Smooth muscle cell (in vitro differentiated cells): ENCODE measurements at regions not wholly inside any gene's neighbourhood (a gene's known extent, or its start where the extent isn't known, plus 50 kb on each side); places are given as distances from the start of the nearest gene placed in this dataset.

Experiments
- DNase-seq: peaks from one replicate; lab custom pipeline; 2025; ENCODE audit not compliant: unreplicated experiment; lab: John Stamatoyannopoulos, UW
- H2AFZ ChIP-seq: fragments of 200-600 bp; sonication (generic); 2 replicates; pipeline ENCODE4 v1.6.0; 2016; ENCODE audit warnings: antibody characterized with exemption, low read depth, mild to moderate bottlenecking
- H3F3A ChIP-seq: fragments of 200-600 bp; sonication (generic); 2 replicates; pipeline ENCODE4 v1.6.0; 2017; ENCODE audit warnings: antibody characterized with exemption, low read depth
- H3K27ac ChIP-seq: fragments of 200-600 bp; sonication (generic); 2 replicates; pipeline ENCODE4 v1.5.1; 2016; ENCODE audit warnings: low read depth, mild to moderate bottlenecking
- H3K27me3 ChIP-seq: fragments of 200-600 bp; sonication (generic); 2 replicates; pipeline ENCODE4 v1.6.1; 2016; ENCODE audit warnings: low read depth, mild to moderate bottlenecking
- H3K36me3 ChIP-seq: fragments of 200-600 bp; sonication (generic); 2 replicates; pipeline ENCODE4 v1.5.1; 2016; ENCODE audit warnings: low read depth
- H3K4me1 ChIP-seq: fragments of 200-600 bp; sonication (generic); 2 replicates; pipeline ENCODE4 v1.5.1; 2016; ENCODE audit warnings: low read depth
- H3K4me2 ChIP-seq: fragments of 200-600 bp; sonication (generic); 2 replicates; pipeline ENCODE4 v1.6.0; 2016; ENCODE audit warnings: mild to moderate bottlenecking
- H3K4me3 ChIP-seq: fragments of 200-600 bp; sonication (generic); 2 replicates; pipeline ENCODE4 v1.5.1; 2016; ENCODE audit warnings: mild to moderate bottlenecking
- H3K79me2 ChIP-seq: fragments of 200-600 bp; sonication (generic); 2 replicates; pipeline ENCODE4 v1.6.0; 2016; ENCODE audit warnings: low read depth, mild to moderate bottlenecking
- H3K9ac ChIP-seq: fragments of 200-600 bp; sonication (generic); 2 replicates; pipeline ENCODE4 v1.6.0; 2016; ENCODE audit warnings: low read depth
- H3K9me3 ChIP-seq: fragments of 200-600 bp; sonication (generic); replicated peaks from 2 replicates; pipeline ENCODE4 v1.5.1; 2016; ENCODE audit warnings: low read depth
- H4K20me1 ChIP-seq: fragments of 200-600 bp; sonication (generic); 2 replicates; pipeline ENCODE4 v1.6.0; 2016; ENCODE audit warnings: low read depth
- WGBS: methylation state at CpG from one replicate; pipeline ENCODE4 v1.1.7; 2016; ENCODE audit warnings: low lambda C conversion rate; 5-methylcytosine and 5-hydroxymethylcytosine counted together
- TF ChIP-seq, protein P1 (sequence below): fragments of 200-600 bp; sonication (generic); IDR thresholded peaks from 2 replicates; pipeline ENCODE4 v1.5.1; 2017; ENCODE audit warnings: borderline replicate concordance, mild to moderate bottlenecking, antibody characterized with exemption; ENCODE audit not compliant: insufficient read depth, poor library complexity, severe bottlenecking

DNA sequence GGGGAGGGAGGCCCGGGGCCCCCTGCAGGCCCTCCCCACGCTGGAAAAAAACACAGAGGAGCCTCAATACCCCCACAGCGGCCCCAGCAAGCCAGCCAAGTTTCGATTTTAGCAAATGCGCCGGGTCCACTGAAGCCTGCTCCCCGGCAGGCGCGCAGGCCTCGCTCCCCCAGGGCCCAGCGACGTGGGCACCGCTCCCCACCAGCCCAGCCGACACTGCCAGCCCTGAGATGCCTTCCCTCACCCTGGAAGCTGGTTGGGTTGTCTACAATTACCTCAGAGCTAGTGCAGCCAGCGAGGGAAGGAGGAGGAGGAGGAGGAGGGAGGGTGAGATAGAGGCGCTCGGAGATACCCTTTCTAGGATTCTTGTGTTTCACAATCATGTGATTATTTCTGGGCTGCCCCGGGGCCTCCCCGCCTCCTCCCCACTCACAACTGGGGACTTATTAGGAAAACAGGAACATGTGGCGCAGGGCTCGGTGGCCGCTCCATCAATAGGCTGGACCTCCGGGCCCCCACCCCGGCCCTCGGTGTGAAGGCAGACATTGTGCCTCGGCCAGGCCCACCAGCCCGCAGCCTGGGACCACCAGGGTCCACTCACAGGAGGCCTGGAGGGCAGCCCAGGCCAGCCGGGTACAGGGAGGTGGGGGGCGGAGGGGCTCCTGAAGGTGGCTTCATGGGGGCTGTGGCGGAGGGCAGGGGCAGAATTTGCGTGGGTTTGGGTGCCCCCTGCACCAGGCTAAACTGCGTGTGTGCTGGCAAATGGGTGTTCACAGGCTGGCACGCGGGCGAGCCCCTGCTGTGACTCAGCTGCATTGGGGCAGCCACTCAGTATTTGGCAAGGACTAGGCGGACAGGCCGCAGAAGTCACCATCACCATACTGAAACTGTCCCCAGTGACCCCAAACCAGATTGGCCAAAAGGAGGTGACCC lies 109.9 kb downstream of the NCOR2 start:
- TF ChIP-seq, protein P1, sequence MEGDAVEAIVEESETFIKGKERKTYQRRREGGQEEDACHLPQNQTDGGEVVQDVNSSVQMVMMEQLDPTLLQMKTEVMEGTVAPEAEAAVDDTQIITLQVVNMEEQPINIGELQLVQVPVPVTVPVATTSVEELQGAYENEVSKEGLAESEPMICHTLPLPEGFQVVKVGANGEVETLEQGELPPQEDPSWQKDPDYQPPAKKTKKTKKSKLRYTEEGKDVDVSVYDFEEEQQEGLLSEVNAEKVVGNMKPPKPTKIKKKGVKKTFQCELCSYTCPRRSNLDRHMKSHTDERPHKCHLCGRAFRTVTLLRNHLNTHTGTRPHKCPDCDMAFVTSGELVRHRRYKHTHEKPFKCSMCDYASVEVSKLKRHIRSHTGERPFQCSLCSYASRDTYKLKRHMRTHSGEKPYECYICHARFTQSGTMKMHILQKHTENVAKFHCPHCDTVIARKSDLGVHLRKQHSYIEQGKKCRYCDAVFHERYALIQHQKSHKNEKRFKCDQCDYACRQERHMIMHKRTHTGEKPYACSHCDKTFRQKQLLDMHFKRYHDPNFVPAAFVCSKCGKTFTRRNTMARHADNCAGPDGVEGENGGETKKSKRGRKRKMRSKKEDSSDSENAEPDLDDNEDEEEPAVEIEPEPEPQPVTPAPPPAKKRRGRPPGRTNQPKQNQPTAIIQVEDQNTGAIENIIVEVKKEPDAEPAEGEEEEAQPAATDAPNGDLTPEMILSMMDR = no peak
- no peak overlapping the region for H3K27ac ChIP-seq
- H4K20me1 ChIP-seq = peaks cover 100% of the 10 kb centered on the region
- H3K4me2 ChIP-seq = no peak overlapping the region
- H3K36me3 ChIP-seq = no peaks in the 10 kb centered on the region
- H3K4me1 ChIP-seq = peaks cover 14% of the 10 kb centered on the region
- peaks cover 2% of the 10 kb centered on the region for H3F3A ChIP-seq
- no peaks in the 10 kb centered on the region for H3K9me3 ChIP-seq
- WGBS = 84% methylated on average over 34 of the region's 37 CpGs
- no peak for DNase-seq
- no peak overlapping the region for H2AFZ ChIP-seq
- no peaks in the 10 kb centered on the region for H3K27me3 ChIP-seq
- H3K9ac ChIP-seq = no peak overlapping the region
- H3K4me3 ChIP-seq = no peak overlapping the region
- H3K79me2 ChIP-seq = peaks cover 26% of the 10 kb centered on the region

DNA sequence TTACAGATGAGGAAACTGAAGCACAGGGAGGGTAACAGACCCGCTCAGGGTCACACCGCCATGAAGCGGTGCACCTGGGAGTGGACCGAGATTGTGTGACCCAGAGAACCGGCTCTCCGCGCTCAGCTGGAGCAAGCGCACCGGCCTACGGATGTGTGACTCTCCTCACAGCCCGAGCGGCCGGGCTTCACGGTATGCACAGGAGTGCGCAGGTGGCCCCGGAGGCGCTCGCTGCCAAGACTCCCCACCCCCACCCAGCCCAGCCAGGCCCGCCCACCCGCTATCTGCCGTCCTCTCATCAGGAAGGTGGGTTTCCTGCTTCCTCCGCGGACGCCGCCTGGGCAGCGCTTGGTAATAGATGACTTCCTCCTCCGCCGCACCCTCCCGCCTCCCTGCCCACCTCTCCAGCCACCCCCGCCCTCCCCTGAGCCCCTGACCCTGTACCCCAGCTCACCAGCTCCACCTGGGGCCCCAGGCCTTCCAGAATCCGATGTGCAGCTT lies 110.7 kb downstream of the NCOR2 start:
- over 99% methylated on average over 13 of the region's 31 CpGs for WGBS

DNA sequence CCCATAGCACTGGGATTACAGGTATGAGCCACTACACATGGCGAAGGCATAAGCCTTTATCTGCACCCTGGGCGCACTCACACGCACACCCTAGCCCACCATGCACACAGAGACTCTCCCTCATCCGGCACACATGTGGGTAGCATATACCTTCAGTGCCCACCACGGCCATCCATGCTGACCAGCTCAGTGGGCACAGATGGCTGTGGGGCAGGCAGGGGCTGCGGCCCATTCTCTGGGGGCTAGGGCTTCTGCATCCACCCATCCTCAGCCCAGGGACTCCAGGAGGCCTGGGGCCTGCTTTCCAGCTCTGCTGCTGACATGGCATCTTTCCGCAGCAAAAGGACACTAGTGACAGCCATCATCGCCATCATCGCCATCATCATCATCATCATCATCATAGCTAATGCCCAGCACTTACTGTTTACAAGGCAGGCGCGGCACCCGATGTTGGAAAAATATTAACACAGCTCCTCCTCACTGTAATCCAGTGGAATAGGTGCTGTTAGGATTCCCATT lies 111.2 kb downstream of the NCOR2 start:
- no peaks in the 10 kb centered on the region for H3K27me3 ChIP-seq

More for the DNA sequence above, 110.7 kb downstream of the NCOR2 start:
- H3K79me2 ChIP-seq = peaks cover 30% of the 10 kb centered on the region
- H3K36me3 ChIP-seq = no peaks in the 10 kb centered on the region
- H3F3A ChIP-seq = peaks cover 2% of the 10 kb centered on the region
- no peak overlapping the region for H3K27ac ChIP-seq
- H3K9me3 ChIP-seq = no peaks in the 10 kb centered on the region
- H3K9ac ChIP-seq = no peak overlapping the region
- H4K20me1 ChIP-seq = peaks cover 100% of the 10 kb centered on the region
- no peak for DNase-seq
- H3K4me2 ChIP-seq = no peak overlapping the region
- H3K4me1 ChIP-seq = peaks cover 12% of the 10 kb centered on the region
- H3K27me3 ChIP-seq = no peaks in the 10 kb centered on the region
- TF ChIP-seq, protein P1 = no peak
- no peak overlapping the region for H2AFZ ChIP-seq
- no peak overlapping the region for H3K4me3 ChIP-seq

More for the DNA sequence above, 111.2 kb downstream of the NCOR2 start:
- WGBS = 96% methylated on average over 12 of the region's 12 CpGs
- no peak overlapping the region for H3K27ac ChIP-seq
- peaks cover 12% of the 10 kb centered on the region for H3K4me1 ChIP-seq
- no peaks in the 10 kb centered on the region for H3K36me3 ChIP-seq
- DNase-seq = no peak
- H3K9me3 ChIP-seq = no peaks in the 10 kb centered on the region
- no peak overlapping the region for H3K4me3 ChIP-seq
- no peak overlapping the region for H3K9ac ChIP-seq
- H4K20me1 ChIP-seq = peaks cover 100% of the 10 kb centered on the region
- peaks cover 31% of the 10 kb centered on the region for H3K79me2 ChIP-seq
- H3K4me2 ChIP-seq = no peak overlapping the region
- TF ChIP-seq, protein P1 = no peak
- peaks cover 2% of the 10 kb centered on the region for H3F3A ChIP-seq
- H2AFZ ChIP-seq = no peak overlapping the region
